GM21717 (cell line): ENCODE measurements at regions not wholly inside any gene's neighbourhood (a gene's known extent, or its start where the extent isn't known, plus 50 kb on each side); places are given as distances from the start of the nearest gene placed in this dataset.
A peak's percentile ranks its signal among the peaks of the same experiment; 100 is the strongest.

ENCODE experiments used
- ATAC-seq: cut with Tn5 transposase; IDR thresholded peaks from one replicate; pipeline ENCODE4 v1.9.1; 2021; ENCODE audit warnings: mild to moderate bottlenecking, moderate library complexity; ENCODE audit not compliant: unreplicated experiment

DNA sequence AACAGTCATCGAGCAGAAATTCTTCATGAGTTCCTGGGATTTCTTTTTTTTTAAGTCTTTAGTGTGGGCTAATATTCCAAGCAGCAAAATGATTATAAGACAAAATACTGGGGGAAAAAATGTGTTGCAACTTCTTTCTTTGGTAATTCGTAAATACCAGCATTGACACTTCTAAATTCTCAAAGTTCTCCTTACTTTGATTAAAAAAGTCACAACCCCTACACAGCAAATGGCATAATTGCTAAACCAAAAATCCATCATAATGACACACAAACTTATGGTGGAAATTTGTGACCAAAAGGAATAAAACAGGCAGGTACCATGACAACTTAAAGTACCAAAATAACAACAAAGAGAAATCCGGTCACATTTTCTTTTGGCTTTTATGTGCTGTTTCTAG, 585.2 kb upstream of the PKN2 start:
- ATAC-seq: no peak

DNA sequence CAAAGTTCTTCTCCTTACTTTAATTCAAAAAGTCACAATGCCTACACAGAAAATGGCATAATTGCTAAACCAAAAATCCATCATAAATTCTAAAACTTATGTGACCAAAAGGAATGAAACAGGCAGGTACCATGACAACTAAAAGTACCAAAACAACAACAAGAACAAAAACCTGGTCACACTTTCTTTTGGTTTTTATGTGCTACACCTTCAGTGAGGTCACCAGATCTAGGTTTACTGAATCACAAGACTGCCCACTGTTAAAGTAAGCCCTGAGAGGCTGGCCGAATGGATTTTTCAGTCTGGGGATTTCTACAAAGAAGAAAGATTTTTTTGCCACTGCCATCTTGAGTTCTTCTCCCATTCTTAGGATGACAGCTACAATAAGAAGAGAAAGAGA, 583.0 kb upstream of the PKN2 start:
- no peak for ATAC-seq

DNA sequence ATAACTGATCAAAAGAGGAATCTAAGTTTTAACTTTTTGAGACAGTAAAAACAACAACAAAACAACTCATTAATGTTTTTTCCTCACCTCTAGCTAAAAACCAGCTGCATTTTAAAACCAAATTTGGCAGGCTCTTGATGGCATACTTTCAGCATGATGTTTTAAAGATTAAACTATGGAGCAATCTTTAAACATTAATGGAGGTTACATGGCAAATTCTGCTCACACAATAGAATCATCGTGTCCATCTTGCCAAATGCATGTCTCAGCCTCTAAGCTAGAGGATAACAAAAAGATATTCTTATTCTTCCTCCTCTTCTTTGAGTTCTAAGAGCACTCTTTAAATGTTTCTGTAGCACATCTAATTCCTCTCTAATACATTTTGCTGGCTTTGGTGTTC, 579.8 kb upstream of the PKN2 start:
- ATAC-seq: no peak

DNA sequence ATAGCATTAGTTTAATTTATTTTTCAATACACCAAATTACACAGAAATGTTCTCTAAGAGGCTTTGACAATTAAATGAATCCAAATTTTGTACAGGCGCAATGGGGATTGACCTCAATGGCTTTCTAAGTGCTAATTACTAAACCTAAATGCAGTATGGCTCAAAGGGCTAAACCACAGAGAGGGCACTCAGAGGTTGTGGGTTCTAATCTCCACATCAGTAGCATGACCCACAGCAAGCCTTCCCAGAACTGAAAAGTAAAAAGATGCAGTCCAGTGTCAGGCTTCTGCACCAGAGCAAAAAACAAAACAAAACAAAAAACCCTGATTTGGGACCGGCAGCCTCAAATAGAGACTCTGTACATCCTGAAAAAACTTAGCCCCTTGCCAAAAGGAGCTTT, 579.2 kb upstream of the PKN2 start:
- ATAC-seq: no peak

DNA sequence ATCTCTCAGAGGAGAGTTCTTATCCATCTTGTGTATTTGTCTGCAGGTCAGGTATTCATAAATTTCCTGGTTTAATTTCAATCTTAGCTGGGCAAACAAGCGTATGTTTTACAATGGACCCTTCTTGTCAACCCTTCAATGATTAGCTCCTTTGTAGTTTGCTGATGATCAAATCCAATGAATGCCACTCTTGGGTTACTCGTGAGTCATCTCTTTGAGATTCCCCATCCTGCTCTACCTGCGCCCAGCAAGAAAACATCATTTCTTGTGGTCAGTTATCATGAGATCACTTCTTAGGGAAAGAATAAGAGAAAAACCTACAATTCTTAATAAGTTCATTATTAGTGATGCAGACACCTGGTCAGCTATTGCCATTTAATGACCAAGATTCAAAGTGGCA, 572.3 kb upstream of the PKN2 start:
- ATAC-seq: no peak

DNA sequence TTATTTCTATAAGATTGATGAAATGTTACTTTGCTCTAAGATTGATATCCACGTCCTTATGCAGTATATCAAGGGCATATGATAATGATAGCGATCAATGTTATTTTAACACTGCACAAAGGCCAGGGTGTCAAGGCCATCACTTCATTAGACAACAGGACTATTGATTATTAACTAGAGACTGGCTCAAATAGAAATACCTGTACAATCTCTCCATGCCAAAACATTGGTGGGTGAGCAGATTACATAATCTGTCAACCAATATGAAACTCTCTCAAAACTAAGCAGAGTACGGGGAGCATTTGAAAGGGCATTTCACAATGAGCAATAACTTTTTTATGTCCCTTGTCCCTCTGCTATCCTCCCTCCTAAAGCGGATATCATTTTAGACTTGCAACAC, 566.5 kb upstream of the PKN2 start:
- no peak for ATAC-seq

DNA sequence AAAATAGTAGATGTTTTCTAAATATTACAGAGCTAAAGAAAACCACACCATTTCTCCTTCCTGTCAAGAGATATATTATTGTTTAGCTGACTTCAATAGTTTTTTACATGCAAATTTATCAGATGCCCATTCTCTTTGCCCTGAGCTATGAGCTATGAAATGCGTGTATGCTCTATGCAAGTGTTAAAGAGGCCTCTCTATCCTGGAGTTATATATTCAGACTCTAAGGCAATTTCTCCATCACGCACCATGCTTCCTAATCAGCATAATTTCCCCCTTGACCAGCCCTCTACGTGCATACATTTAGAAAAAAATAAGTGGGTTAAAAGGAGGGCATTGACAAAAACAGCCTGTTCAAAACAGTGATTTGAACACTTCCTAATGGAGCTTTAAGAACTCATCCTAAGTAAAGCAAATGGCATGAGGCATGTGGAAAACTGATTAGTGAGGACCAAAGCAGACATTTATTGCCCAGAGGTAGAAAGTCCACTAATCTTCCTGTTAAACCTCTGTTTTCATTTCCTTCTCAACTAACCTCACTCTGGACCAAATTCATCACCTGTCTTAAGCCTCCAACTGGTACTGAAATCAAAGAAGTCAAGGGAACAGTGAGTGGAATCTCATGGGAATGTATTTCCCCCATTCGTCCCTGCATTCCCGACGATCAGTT, 565.8 kb upstream of the PKN2 start:
- no peak for ATAC-seq

DNA sequence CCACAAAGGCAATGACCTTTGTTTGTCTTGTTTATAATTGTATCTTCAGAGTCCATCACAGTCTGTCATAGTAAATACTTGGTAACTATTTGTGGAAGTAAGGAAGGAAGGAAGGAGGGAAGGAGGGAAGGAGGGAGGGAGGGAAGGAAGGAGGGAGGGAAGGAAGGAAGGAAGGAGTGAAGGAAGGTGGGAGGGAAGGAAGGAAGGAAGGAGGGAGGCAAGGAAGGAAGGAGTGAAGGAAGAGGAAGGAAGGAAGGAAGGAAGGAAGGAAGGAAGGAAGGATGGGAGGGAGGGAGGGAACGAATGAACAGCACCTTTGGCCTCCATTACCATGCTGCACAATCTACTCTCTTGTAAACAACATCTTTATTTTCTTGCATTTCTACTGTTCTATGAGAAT, 559.5 kb upstream of the PKN2 start:
- ATAC-seq: no peak

DNA sequence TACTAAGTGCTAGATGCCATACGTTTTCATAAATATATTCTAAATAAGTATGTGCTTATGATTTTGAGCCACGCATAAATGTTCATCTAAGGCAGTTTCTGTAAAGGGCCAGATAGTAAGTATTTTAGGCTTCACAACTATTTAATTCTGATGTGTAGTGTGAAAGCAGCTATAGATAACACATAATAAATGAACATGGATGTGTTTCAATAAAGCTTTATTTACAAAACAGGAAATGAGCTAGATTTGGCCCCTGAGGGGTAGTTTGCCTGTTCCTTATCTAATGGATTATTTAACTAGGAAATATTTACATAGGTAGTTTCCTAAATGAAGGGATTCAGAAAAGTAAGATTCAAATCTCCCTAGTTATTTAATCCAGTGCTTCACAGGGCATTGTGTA, 557.6 kb upstream of the PKN2 start:
- ATAC-seq: no peak

DNA sequence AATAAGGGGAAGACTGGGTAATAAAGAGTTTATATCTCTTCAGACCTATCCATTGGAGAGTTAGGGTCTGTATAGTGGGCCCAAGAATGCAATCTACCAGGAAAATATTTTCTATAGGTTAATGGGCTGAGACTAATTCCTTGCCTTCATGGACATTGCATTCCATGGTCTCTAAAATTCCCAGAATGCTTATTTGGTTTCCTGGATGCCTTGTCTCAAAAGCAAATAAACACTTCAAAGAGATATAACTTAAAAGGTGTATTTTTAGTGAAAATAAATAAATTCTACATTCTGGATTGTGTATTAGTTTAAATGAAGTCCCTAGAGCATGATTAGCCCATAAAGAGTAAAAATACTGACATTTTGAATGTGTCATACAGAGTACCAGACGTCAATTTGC, 550.1 kb upstream of the PKN2 start:
- ATAC-seq: no peak

DNA sequence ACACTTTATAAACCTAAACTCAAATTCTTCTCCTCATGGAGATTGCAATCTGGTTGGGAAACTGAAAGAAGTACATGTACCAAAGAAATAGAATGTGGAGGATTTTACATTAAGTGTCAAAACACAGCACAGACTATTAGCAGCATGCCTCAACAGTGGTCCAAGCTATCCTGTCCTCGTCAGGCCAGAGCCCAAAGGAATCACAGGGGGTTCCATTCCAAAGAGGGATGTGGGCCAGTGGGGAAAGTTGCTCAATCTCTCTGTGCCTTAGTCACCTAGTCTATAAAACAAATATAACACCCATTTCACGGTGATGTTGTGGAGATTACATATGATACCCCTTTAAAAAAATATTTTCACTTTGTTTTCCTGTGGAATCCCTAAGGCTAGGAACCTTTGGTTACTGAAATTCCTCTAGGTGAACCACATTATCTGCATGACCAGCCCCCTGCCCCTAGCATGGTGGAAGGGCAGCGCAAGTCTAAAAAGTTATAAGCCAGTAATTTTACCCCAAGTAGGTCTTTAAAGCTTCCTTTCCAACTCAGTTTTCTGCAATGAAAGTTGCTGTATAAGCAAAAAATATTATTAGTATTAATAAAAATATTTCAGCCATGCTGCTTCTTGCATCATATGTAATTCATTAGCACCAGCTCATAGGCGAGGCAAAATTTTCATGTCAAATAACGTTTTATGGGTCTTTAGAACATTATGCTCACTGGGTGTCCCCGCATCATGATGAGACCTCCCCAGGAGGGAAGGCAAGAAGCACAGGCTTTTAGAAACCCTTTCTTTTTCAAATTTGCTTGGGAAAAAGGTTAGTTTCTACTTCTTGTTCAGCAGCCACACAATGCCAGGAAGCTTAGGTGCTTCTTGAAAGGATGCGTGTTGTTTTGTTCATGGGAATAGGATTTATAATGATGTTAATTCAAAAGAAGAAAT, 548.8 kb upstream of the PKN2 start:
- ATAC-seq: no peak

DNA sequence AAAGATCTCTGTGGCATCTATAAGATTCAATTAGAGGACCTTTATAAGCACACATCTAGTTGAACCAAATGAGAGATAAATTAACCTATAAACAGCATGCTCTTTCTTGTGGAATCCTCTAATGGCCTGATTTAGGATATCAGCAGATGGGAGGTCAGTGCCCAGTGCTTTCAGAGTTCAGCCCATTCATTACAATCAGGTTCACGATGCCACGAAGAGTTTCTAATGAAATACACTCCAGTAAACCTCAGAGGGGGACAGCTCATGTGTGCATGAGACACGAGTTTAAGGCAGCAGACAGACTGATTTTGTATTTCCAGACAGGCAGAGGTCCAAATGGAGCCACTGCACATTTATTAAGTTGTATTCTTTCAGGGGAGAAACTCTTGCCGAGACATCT, 544.4 kb upstream of the PKN2 start:
- ATAC-seq: no peak

DNA sequence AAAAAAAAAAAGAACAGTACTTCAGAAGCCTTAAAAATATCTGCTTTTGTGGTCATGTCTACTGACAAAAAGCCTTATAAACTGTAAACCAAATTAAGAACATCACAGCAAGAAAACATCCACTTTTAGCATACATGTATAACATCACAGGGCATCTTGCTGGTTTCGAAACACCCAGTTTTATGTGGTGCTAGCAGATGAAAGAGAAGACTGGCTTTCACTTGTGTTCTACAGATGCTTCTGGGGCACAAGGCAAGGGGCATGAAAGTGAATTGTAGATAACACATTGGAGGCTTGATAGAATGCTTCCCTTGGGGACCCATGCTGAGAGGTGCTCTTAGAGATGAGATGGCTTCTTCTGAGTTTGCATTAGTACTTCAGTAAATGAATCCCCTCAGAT, 543.7 kb upstream of the PKN2 start:
- ATAC-seq: no peak

DNA sequence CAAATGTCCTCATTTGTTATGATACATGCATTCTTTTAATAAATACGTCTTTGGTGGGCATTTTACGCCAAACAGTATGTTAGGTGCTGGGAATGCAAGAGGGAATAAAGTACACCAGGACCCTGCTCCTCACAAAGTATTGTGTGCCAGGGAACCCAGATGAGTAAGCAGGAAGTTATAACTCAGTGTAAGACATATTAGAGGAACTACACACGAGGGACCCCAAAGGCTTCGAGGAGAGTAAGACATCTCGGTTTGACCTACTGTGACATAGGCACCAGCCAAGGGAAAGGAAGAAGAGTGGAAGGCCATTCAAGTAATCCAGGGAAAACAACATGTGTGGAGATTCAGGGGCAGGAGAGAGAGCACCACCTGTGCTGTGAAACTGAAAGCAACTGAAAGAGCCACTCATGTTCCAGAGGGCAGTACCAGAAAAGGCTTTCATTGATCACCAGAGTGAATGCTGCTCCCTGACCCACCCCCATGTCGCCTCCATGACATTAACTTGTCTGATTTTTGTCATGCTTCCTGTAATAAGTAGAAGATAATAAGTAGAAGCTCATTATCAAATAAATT, 542.5 kb upstream of the PKN2 start:
- ATAC-seq: peak; percentile 66

DNA sequence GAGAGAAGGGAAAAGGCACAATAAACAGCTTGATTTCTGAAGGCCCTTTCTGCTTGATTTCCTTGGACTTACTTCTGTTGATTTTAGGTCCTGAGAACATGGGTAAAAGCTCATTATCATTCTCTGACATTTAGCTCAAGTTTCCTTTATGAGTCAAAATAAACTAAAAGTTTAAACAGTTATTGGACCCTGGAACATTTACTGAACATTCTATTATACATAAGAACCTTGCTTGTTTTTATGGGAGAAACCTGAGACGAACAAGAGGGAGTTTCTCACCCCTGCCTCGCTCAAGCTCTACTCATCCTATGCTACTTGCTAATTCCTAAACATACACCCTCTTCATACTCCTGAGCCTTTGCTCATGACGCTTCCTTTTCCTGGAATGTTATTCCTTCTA, 538.3 kb upstream of the PKN2 start:
- no peak for ATAC-seq

DNA sequence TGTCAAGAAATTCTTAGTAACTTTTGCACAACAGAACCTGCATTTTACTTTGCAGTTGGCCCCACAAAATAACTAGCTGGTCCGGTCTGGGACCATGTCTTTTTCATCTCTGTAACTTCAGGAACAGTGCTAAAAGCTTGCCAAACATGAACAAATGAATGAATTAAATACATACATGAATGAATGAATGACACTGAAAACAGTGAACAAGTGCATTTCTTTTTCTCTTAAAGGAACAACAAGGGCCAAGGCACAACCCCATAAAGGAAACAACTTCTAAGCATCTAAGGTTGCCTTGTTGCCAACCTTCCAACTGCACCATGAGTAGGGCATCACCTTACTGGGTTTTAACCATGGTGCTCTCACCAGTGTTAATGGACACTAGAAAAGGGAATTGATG, 534.4 kb upstream of the PKN2 start:
- no peak for ATAC-seq

DNA sequence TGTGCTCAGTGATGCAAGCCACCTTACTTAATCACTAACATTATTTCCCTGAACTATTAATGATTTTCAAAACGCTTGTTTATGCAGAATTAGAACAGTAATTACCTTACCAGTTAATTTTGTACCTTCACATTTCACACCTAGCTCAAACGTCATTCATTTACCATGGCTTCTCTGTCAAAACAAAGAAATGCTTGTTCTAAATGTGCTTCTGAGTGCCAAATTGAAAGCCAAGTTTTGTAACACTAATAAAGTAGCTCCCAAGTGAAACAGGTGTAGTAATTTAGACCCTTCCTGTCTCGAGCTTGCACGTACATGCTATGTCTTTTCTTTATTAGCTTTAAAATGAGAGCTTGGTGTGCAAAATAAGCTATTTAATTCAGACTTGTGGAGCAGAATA, 533.7 kb upstream of the PKN2 start:
- no peak for ATAC-seq

DNA sequence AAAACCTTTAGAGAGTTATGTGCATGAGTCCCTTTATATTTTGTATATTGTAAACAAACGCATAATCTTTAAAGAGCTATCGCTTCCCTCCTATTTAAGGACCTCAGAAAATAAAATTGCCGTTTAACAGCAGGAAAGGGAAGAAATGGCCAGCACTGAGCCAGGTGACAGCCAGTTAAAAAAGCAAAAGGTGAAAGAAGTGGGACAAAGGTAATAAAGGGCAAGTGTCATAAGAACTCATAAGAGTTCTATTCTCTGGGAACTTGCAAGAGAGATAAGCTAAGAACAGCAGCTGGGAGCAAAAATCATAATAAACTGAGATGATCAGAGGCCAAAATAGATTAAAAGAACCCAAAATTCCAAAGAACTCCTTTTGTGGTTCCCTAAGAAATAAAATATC, 520.9 kb upstream of the PKN2 start:
- ATAC-seq: no peak

DNA sequence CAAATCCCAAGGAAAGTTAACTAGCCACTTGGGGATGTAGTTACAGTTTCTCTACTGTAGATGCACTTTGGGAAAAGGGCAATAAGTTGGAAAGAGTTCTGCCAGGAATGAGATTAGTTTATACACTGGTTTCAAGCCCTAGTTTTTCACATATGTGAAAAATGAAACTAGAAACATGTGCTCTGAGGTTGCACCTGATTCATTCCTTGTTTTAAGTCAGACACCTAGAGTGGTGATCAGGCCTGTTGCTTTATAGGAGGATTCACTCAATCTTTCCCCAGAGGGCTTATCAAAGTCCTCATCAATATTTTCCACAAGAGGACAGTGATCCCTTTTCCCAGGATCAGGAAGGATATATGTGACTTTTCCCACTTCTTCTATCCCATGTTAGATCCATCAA, 515.9 kb upstream of the PKN2 start:
- ATAC-seq: no peak

DNA sequence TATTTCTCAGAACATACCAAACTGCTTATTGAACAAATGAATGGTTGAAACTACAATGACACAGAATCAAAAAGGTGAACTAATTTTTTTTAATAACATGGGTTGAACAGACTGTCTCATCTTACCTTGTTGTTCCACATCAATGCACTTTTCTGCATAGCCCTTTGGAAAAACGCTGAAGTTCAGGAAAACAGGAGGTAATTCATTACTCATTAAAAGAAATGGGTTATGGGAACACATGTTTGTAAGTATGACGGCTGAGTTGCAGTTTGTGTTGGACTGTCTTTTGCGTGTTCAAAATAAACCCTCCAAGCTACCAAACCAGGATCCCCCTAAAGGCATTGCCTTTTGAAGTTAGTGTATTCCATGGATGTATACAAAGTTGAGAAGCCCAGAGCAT, 514.9 kb upstream of the PKN2 start:
- no peak for ATAC-seq

DNA sequence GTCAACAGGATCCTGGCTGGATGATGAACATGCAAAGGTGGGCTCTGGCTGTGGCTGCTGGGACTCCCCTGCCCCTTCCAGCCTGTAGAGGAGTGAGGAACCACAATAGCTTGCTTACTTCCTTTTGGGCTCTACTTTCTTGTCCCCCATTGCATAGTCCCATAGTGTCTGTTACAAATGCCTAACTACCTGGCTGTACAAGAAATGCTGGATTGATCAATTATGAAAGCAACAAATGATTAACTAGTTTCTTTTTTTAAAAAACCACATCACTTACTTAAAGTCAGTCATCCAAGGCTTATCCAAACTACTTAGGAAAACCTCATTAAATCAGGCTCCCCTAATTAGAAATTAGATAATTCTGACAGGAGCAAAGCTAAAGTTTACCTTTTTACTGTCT, 514.1 kb upstream of the PKN2 start:
- ATAC-seq: no peak

DNA sequence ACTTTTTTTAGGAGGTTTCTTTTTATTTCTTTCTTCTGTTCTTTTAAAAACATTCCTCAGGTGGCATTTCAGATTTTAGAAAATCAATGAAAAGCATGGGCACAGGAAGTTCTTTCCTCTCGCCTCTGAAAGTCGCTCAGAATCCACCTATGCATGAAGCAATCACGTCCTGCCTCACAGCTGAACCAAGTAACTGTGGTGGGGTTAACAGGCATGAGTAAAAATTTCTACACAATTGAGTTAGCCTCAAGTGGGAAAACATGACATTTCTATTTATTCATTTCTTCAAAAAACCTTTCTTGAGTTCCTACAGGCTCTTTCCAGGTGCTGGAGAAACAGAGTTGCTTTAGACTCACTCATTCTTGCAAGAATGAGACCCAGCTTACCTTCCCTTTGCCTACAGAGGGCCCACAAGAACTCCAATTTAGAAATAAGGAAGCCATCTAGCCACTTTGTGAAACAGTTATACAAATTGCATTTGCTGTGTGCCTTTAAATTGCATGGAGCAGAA, 508.9 kb upstream of the PKN2 start:
- no peak for ATAC-seq
